HG03571 (cell line): ENCODE measurements at regions not wholly inside any gene's neighbourhood (a gene's known extent, or its start where the extent isn't known, plus 50 kb on each side); places are given as distances from the start of the nearest gene placed in this dataset.

Source experiments
- ATAC-seq: cut with Tn5 transposase; IDR thresholded peaks from one replicate; pipeline ENCODE4 v1.9.1; 2021; ENCODE audit not compliant: unreplicated experiment

- no peak for ATAC-seq
Measured at GRCh38 chr12:93318720-93319522, 58.8 kb upstream of the NUDT4 start.

GRCh38 chr12:93319523-93320050, 58.1 kb upstream of the NUDT4 start:
- ATAC-seq, result no peak

DNA sequence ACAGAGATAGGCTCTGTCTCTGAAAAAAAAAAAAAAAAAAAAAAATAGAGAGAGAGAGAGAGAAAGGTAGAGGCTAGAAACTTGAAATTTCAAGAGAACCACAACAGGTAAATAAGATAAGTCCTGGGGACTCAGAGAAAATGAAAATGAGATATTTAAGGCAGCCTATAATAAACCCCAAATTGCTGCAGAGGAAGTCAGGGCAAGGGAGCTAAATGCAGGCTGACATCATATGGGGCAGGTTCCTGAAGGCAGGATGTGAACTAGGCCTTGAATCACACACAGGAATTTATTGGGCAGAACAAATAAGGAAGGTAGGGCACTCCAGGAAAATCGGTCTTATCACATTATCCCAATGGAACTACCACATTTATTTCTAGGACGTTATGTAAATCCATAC, 54.9 kb upstream of the NUDT4 start:
- no peak for ATAC-seq

GRCh38 chr12:93323625-93324329, 53.9 kb upstream of the NUDT4 start:
- no peak for ATAC-seq

- ATAC-seq, result no peak
Measured at GRCh38 chr12:93325855-93326254, 51.9 kb upstream of the NUDT4 start.
